Peyer's patch (tissue), 4 donors: ENCODE measurements at regions not wholly inside any gene's neighbourhood (a gene's known extent, or its start where the extent isn't known, plus 50 kb on each side); places are given as distances from the start of the nearest gene placed in this dataset.

Experiments
- POLR2A ChIP-seq, 2 donors: fragments of 450-650 bp; IDR thresholded peaks; one replicate each; pipeline ENCODE4 v1.5.1; 2017; ENCODE audit warnings: antibody characterized with exemption in 2 of 2, mild to moderate bottlenecking in 2 of 2, moderate library complexity in 2 of 2
- TF ChIP-seq, protein P1 (sequence below), 6 experiments: fragments of 450-650 bp in 4 of 6; fragments of 200-600 bp in 2 of 6; sonication (generic) in 1 of 6; IDR thresholded peaks; one replicate each; pipeline ENCODE4 v1.5.1; 2017 to 2019; ENCODE audit warnings: antibody characterized with exemption in 6 of 6, mild to moderate bottlenecking in 3 of 6, moderate library complexity in 1 of 6

GRCh38 chr7:131908714-131909113 lies 352.3 kb upstream of the PODXL start:
- TF ChIP-seq, protein P1, sequence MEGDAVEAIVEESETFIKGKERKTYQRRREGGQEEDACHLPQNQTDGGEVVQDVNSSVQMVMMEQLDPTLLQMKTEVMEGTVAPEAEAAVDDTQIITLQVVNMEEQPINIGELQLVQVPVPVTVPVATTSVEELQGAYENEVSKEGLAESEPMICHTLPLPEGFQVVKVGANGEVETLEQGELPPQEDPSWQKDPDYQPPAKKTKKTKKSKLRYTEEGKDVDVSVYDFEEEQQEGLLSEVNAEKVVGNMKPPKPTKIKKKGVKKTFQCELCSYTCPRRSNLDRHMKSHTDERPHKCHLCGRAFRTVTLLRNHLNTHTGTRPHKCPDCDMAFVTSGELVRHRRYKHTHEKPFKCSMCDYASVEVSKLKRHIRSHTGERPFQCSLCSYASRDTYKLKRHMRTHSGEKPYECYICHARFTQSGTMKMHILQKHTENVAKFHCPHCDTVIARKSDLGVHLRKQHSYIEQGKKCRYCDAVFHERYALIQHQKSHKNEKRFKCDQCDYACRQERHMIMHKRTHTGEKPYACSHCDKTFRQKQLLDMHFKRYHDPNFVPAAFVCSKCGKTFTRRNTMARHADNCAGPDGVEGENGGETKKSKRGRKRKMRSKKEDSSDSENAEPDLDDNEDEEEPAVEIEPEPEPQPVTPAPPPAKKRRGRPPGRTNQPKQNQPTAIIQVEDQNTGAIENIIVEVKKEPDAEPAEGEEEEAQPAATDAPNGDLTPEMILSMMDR (IDR thresholded peaks at IDR 0.05) = no peak
- TF ChIP-seq POLR2A (IDR thresholded peaks at IDR 0.05) = no peak
